Neural progenitor cell (in vitro differentiated cells): ENCODE measurements at regions not wholly inside any gene's neighbourhood (a gene's known extent, or its start where the extent isn't known, plus 50 kb on each side); places are given as distances from the start of the nearest gene placed in this dataset.

Experiments
- CTCF ChIP-seq: fragments of 200-600 bp; sonication (generic); IDR thresholded peaks from 2 replicates; pipeline ENCODE4 v1.5.1; 2017; ENCODE audit warnings: antibody characterized with exemption, mild to moderate bottlenecking
- EZH2phosphoT487 ChIP-seq: fragments of 200-600 bp; sonication (generic); IDR thresholded peaks from 2 replicates; pipeline ENCODE4 v1.6.1; 2017; ENCODE audit warnings: antibody characterized with exemption

GRCh38 chr9:2345013-2345412 lies 276.6 kb upstream of the VLDLR start:
- TF ChIP-seq CTCF, result no peak
- no peak for TF ChIP-seq EZH2phosphoT487
